GM18861 (cell line): ENCODE measurements at regions not wholly inside any gene's neighbourhood (a gene's known extent, or its start where the extent isn't known, plus 50 kb on each side); places are given as distances from the start of the nearest gene placed in this dataset.

Experiments used
- ATAC-seq: cut with Tn5 transposase; IDR thresholded peaks from one replicate; pipeline ENCODE4 v1.9.1; 2021; ENCODE audit not compliant: unreplicated experiment

- no peak for ATAC-seq
Observed at GRCh38 chr15:92304223-92304975, 89.3 kb upstream of the ST8SIA2 start.

- no peak for ATAC-seq
Observed at GRCh38 chr15:92305343-92305742, 88.3 kb upstream of the ST8SIA2 start.

- no peak for ATAC-seq
Observed at GRCh38 chr15:92306663-92307062, 87.0 kb upstream of the ST8SIA2 start.

- ATAC-seq: no peak
Observed at GRCh38 chr15:92315144-92315543, 78.5 kb upstream of the ST8SIA2 start.

- no peak for ATAC-seq
Observed at GRCh38 chr15:92315595-92316211, 78.0 kb upstream of the ST8SIA2 start.

GRCh38 chr15:92316586-92317295 lies 76.9 kb upstream of the ST8SIA2 start:
- ATAC-seq: no peak

GRCh38 chr15:92320012-92320699 lies 73.5 kb upstream of the ST8SIA2 start:
- ATAC-seq: no peak

- ATAC-seq: no peak
Observed at GRCh38 chr15:92322566-92323355, 70.9 kb upstream of the ST8SIA2 start.

- no peak for ATAC-seq
Observed at GRCh38 chr15:92323525-92323924, 70.2 kb upstream of the ST8SIA2 start.

GRCh38 chr15:92324101-92324963 lies 69.3 kb upstream of the ST8SIA2 start:
- ATAC-seq: no peak

GRCh38 chr15:92326236-92326635 lies 67.4 kb upstream of the ST8SIA2 start:
- no peak for ATAC-seq

GRCh38 chr15:92327033-92327432 lies 66.6 kb upstream of the ST8SIA2 start:
- no peak for ATAC-seq

- no peak for ATAC-seq
Observed at GRCh38 chr15:92328207-92328606, 65.5 kb upstream of the ST8SIA2 start.

- ATAC-seq: no peak
Observed at GRCh38 chr15:92332125-92332899, 61.4 kb upstream of the ST8SIA2 start.

- no peak for ATAC-seq
Observed at GRCh38 chr15:92333709-92334108, 60.0 kb upstream of the ST8SIA2 start.

- no peak for ATAC-seq
Observed at GRCh38 chr15:92336419-92336987, 57.2 kb upstream of the ST8SIA2 start.

- no peak for ATAC-seq
Observed at GRCh38 chr15:92339361-92339760, 54.3 kb upstream of the ST8SIA2 start.
